Upper lobe of left lung (tissue), 6 donors: ENCODE measurements at regions not wholly inside any gene's neighbourhood (a gene's known extent, or its start where the extent isn't known, plus 50 kb on each side); places are given as distances from the start of the nearest gene placed in this dataset.

Experiments
- ATAC-seq, 2 donors: fragments of 200-7000 bp; cut with Tn5 transposase; one replicate each; pipeline ENCODE4 v1.9.1; 2022; ENCODE audit warnings: mild to moderate bottlenecking in 2 of 2, moderate library complexity in 2 of 2; ENCODE audit not compliant: low FRiP score in 2 of 2
- DNase-seq, 2 donors: peaks; one replicate each; pipeline ENCODE4 v3.0.0-alpha.2; 2019 to 2020
- H3K27ac ChIP-seq, 4 donors: fragments of 200-600 bp; sonication (generic); one replicate each; pipeline ENCODE4 v1.5.1; 2016 to 2019
- H3K27me3 ChIP-seq, 4 donors: fragments of 200-600 bp; sonication (generic); one replicate each; pipeline ENCODE4 v1.5.1; 2017 to 2019
- H3K36me3 ChIP-seq, 4 donors: fragments of 200-600 bp; sonication (generic); one replicate each; pipeline ENCODE4 v1.5.1; 2016 to 2019
- H3K4me1 ChIP-seq, 4 donors: fragments of 200-600 bp; sonication (generic); one replicate each; pipeline ENCODE4 v1.5.1; 2018 to 2019
- H3K4me3 ChIP-seq, 4 donors: fragments of 200-600 bp; sonication (generic); one replicate each; pipeline ENCODE4 v1.5.1; 2017 to 2019; ENCODE audit warnings: mild to moderate bottlenecking in 2 of 4, moderate library complexity in 1 of 4
- H3K9me3 ChIP-seq, 4 donors: fragments of 200-600 bp; sonication (generic); one replicate each; pipeline ENCODE4 v1.5.1; 2018 to 2019
- CTCF ChIP-seq, 6 experiments: fragments of 450-650 bp in 4 of 6; fragments of 200-600 bp in 2 of 6; sonication (generic) in 2 of 6; IDR thresholded peaks; one replicate each; pipeline ENCODE4 v1.5.1; 2016 to 2019; ENCODE audit warnings: antibody characterized with exemption in 6 of 6
- EP300 ChIP-seq, 4 donors: sonication (generic); formaldehyde crosslinking; IDR thresholded peaks; one replicate each; pipeline ENCODE4 v1.5.1; 2017; ENCODE audit warnings: antibody characterized with exemption in 4 of 4, control low read depth in 2 of 4
- POLR2A ChIP-seq, 4 donors: fragments of 450-650 bp; IDR thresholded peaks; one replicate each; pipeline ENCODE4 v1.5.1; 2016 to 2017; ENCODE audit warnings: antibody characterized with exemption in 4 of 4, mild to moderate bottlenecking in 2 of 4
- POLR2AphosphoS5 ChIP-seq, 2 donors: sonication (generic); formaldehyde crosslinking; IDR thresholded peaks; one replicate each; pipeline ENCODE4 v1.5.1; 2017; ENCODE audit warnings: antibody characterized with exemption in 2 of 2
- WGBS, 2 donors: methylation state at CpG; one replicate each; pipeline ENCODE4 v1.1.5; 2017 to 2018; 5-methylcytosine and 5-hydroxymethylcytosine counted together
- donor health status: DM: no; HTN: no; CAD: no; lungs with moderate emphysema.
- donor health status: DM: no; HTN: yes; CAD: no; lungs with severe emphysema.

- ATAC-seq (no peak), DNase-seq (no peak)
- Histone ChIP-seq H3K4me1 (no peaks in the 10 kb centered on the region), H3K27ac (no peak overlapping the region), H3K36me3 (no peaks in the 10 kb centered on the region), H3K9me3 (no peaks in the 10 kb centered on the region), H3K27me3 (no peaks in the 10 kb centered on the region), H3K4me3 (no peak overlapping the region)
- 75 to 86% methylated on average over 2 of the region's 2 CpGs for WGBS, 2 donors
- TF ChIP-seq CTCF (IDR thresholded peaks at IDR 0.05) = no peak
These were observed 278.9 kb downstream of the SAMD5 start for GRCh38 chr6:147787417-147787816.

- H3K27me3 ChIP-seq = no peaks in the 10 kb centered on the region
- DNase-seq (no peak), ATAC-seq (no peak)
- no peak overlapping the region for H3K4me3 ChIP-seq
- WGBS, 2 donors = 87 to 91% methylated on average over 4 of the region's 4 CpGs
- no peaks in the 10 kb centered on the region for H3K4me1 ChIP-seq
- no peak for TF ChIP-seq CTCF (IDR thresholded peaks at IDR 0.05)
- TF ChIP-seq POLR2AphosphoS5 (IDR thresholded peaks at IDR 0.05) = no peak
- TF ChIP-seq POLR2A (IDR thresholded peaks at IDR 0.05) = no peak
- no peak for TF ChIP-seq EP300 (IDR thresholded peaks at IDR 0.05)
- H3K9me3 ChIP-seq = no peaks in the 10 kb centered on the region
- H3K27ac ChIP-seq = no peak overlapping the region
- H3K36me3 ChIP-seq = no peaks in the 10 kb centered on the region
These were observed 281.0 kb downstream of the SAMD5 start for GRCh38 chr6:147789430-147789947.

GRCh38 chr6:147793871-147794643, 285.6 kb downstream of the SAMD5 start:
- 86 to 90% methylated on average over 2 of the region's 2 CpGs for WGBS, 2 donors
- no peaks in the 10 kb centered on the region for H3K27me3 ChIP-seq
- H3K9me3 ChIP-seq = no peaks in the 10 kb centered on the region
- H3K36me3 ChIP-seq = no peaks in the 10 kb centered on the region
- TF ChIP-seq CTCF (IDR thresholded peaks at IDR 0.05) (no peak), POLR2AphosphoS5 (IDR thresholded peaks at IDR 0.05) (no peak), EP300 (IDR thresholded peaks at IDR 0.05) (no peak), POLR2A (IDR thresholded peaks at IDR 0.05) (no peak)
- no peak overlapping the region for H3K4me3 ChIP-seq
- ATAC-seq (no peak), DNase-seq (no peak)
- no peaks in the 10 kb centered on the region for H3K4me1 ChIP-seq
- H3K27ac ChIP-seq = no peak overlapping the region

GRCh38 chr6:147802459-147802858, 294.0 kb downstream of the SAMD5 start:
- 92 to 94% methylated on average over 4 of the region's 4 CpGs for WGBS, 2 donors
- Histone ChIP-seq H3K4me1 (no peaks in the 10 kb centered on the region), H3K27ac (no peak overlapping the region), H3K4me3 (no peak overlapping the region), H3K36me3 (no peaks in the 10 kb centered on the region), H3K27me3 (no peaks in the 10 kb centered on the region), H3K9me3 (peaks cover 0 to 15% (median 8%) of the 10 kb centered on the region in 4 donors)
- DNase-seq (no peak), ATAC-seq (no peak)
- TF ChIP-seq POLR2AphosphoS5 (IDR thresholded peaks at IDR 0.05) = no peak
- no peak for TF ChIP-seq CTCF (IDR thresholded peaks at IDR 0.05)

GRCh38 chr6:147805155-147805554, 296.7 kb downstream of the SAMD5 start:
- H3K4me1 ChIP-seq = no peaks in the 10 kb centered on the region
- no peak overlapping the region for H3K27ac ChIP-seq
- no peaks in the 10 kb centered on the region for H3K27me3 ChIP-seq
- ATAC-seq (no peak), DNase-seq (no peak)
- peaks cover 0 to 15% (median 8%) of the 10 kb centered on the region in 4 donors for H3K9me3 ChIP-seq
- TF ChIP-seq POLR2AphosphoS5 (IDR thresholded peaks at IDR 0.05) (no peak), CTCF (IDR thresholded peaks at IDR 0.05) (no peak), POLR2A (IDR thresholded peaks at IDR 0.05) (no peak), EP300 (IDR thresholded peaks at IDR 0.05) (no peak)
- H3K4me3 ChIP-seq = no peak overlapping the region
- H3K36me3 ChIP-seq = no peaks in the 10 kb centered on the region
- WGBS, 2 donors = 52 to 54% methylated on average over 1 of the region's 1 CpG
